Lung (tissue), 11 donors: ENCODE measurements at regions not wholly inside any gene's neighbourhood (a gene's known extent, or its start where the extent isn't known, plus 50 kb on each side); places are given as distances from the start of the nearest gene placed in this dataset.
A peak's percentile ranks its signal among the peaks of the same experiment; 100 is the strongest.

Source experiments
- ATAC-seq: fragments of 200-7000 bp; cut with Tn5 transposase; one replicate; pipeline ENCODE4 v1.9.1; 2020; ENCODE audit warnings: moderate number of reproducible peaks; ENCODE audit not compliant: insufficient read depth, low FRiP score
- DNase-seq, 3 donors: peaks; one replicate each; pipeline ENCODE4 v3.0.0-alpha.2; 2013 to 2017
- H3K27ac ChIP-seq, 2 donors: one replicate each; pipeline ENCODE4 v1.5.1; 2013; ENCODE audit warnings: mild to moderate bottlenecking in 2 of 2, moderate library complexity in 2 of 2, control low read depth in 1 of 2, inconsistent platforms in 1 of 2, low read depth in 1 of 2, low read length in 1 of 2
- H3K27me3 ChIP-seq, 3 donors: one replicate each; pipeline ENCODE4 v1.5.1; 2013; ENCODE audit warnings: low read length in 2 of 3; ENCODE audit not compliant: control insufficient read depth in 3 of 3, insufficient read depth in 3 of 3
- H3K36me3 ChIP-seq, 4 donors: one replicate each; pipeline ENCODE4 v1.5.1; 2013; ENCODE audit warnings: low read length in 4 of 4, mild to moderate bottlenecking in 1 of 4, moderate library complexity in 1 of 4; ENCODE audit not compliant: control insufficient read depth in 4 of 4, insufficient read depth in 4 of 4
- H3K4me1 ChIP-seq, 5 donors: one replicate each; pipeline ENCODE4 v1.5.1; 2013; ENCODE audit warnings: low read length in 5 of 5, mild to moderate bottlenecking in 2 of 5, moderate library complexity in 1 of 5; ENCODE audit not compliant: control insufficient read depth in 5 of 5, insufficient read depth in 5 of 5
- H3K4me3 ChIP-seq: one replicate; pipeline ENCODE4 v1.5.1; 2013; ENCODE audit warnings: mild to moderate bottlenecking, control low read depth, moderate library complexity
- H3K9ac ChIP-seq, 2 donors: one replicate each; pipeline ENCODE4 v1.5.1; 2013; ENCODE audit warnings: low read length in 2 of 2, control low read depth in 1 of 2; ENCODE audit not compliant: insufficient read depth in 1 of 2
- H3K9me3 ChIP-seq, 4 donors: one replicate each; pipeline ENCODE4 v1.5.1; 2013; ENCODE audit warnings: low read length in 3 of 4, mild to moderate bottlenecking in 1 of 4, moderate library complexity in 1 of 4; ENCODE audit not compliant: control insufficient read depth in 4 of 4, insufficient read depth in 3 of 4
- WGBS, 2 donors: extraction: QIAGEN DNeasy Blood & Tissue Kit; methylation state at CpG; one replicate each; pipeline ENCODE4 v1.1.7; 2013; 5-methylcytosine and 5-hydroxymethylcytosine counted together
- TF ChIP-seq, protein P1 (sequence below): IDR thresholded peaks from 2 replicates; pipeline ENCODE4 v1.5.1; 2012; ENCODE audit warnings: mild to moderate bottlenecking; ENCODE audit errors: control extremely low read depth, extremely low read depth
- donor health status: control.
- donor health status: control.
- donor health status: Bipolar disorder and iron deficiency.
- donor health status: healthy.
- donor health status: DM: yes; HTN: yes; CAD: no.

DNA sequence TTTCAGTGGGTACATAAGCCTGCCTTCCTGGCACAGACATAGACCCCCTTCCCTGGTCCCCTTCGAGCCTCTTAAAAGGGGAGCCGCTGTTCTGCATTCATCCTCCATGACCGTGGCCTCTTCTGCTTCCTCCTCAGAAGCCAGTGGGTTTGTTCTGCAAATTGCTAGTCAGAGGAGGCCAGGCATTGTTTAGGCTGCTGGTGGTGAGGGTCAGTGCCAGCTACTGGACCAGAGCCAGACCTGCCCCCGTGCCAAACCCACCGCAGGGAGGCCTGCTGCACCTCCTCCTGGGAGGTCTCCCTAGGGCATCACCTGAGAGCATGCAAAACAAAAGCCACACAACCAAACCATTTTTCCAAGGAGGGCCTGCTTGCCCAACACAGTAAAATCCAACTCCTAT is 178.4 kb downstream of the MIS18A start:
- no peaks in the 10 kb centered on the region for H3K27me3 ChIP-seq
- no peak overlapping the region for H3K4me3 ChIP-seq
- H3K27ac ChIP-seq, result no peak overlapping the region
- DNase-seq (no peak), ATAC-seq (no peak)
- H3K4me1 ChIP-seq, result no peaks in the 10 kb centered on the region
- TF ChIP-seq, protein P1, sequence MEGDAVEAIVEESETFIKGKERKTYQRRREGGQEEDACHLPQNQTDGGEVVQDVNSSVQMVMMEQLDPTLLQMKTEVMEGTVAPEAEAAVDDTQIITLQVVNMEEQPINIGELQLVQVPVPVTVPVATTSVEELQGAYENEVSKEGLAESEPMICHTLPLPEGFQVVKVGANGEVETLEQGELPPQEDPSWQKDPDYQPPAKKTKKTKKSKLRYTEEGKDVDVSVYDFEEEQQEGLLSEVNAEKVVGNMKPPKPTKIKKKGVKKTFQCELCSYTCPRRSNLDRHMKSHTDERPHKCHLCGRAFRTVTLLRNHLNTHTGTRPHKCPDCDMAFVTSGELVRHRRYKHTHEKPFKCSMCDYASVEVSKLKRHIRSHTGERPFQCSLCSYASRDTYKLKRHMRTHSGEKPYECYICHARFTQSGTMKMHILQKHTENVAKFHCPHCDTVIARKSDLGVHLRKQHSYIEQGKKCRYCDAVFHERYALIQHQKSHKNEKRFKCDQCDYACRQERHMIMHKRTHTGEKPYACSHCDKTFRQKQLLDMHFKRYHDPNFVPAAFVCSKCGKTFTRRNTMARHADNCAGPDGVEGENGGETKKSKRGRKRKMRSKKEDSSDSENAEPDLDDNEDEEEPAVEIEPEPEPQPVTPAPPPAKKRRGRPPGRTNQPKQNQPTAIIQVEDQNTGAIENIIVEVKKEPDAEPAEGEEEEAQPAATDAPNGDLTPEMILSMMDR, result no peak
- H3K36me3 ChIP-seq, result no peaks in the 10 kb centered on the region
- WGBS, 2 donors, result 70 to 75% methylated on average over 5 of the region's 5 CpGs
- H3K9me3 ChIP-seq, result peaks cover 0 to 3% (median 0%) of the 10 kb centered on the region in 4 donors
- no peak overlapping the region for H3K9ac ChIP-seq

DNA sequence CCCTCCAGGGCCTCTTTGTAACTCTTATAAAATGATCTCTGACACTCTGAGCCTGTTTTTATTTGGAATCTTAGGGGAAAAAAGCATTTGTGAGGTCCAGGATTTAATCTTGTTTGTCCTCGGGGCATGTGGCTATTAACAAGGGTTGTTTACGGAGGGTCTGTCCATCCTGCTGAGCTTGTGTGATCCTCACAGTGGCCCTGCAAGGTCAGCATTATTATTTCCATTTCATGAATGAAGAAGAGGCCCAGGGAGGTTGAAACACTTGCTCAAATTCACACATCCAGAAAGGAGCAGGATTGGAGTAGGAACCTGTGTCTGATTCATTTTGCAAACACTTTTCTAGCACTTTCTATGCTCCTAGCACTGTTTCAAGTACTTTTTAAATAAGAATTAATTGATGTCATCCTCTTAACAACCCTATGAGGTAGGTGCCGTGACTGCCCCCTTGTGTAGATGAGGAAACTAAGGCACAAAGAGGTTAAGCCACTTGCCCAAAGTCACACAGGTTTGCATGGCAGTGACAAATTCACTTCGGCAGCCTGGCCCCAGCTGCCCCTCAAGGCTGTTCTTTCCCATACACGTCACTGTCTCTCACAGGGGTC is 178.9 kb downstream of the MIS18A start:
- no peaks in the 10 kb centered on the region for H3K27me3 ChIP-seq
- H3K9me3 ChIP-seq, result peaks cover 0 to 4% (median 0%) of the 10 kb centered on the region in 4 donors
- TF ChIP-seq, protein P1, result no peak
- DNase-seq, result no peak
- ATAC-seq, result peak; percentile 11
- no peak overlapping the region for H3K27ac ChIP-seq
- no peaks in the 10 kb centered on the region for H3K36me3 ChIP-seq
- H3K4me3 ChIP-seq, result no peak overlapping the region
- H3K9ac ChIP-seq, result no peak overlapping the region
- WGBS, 2 donors, result 80 to 83% methylated on average over 5 of the region's 5 CpGs
- H3K4me1 ChIP-seq, result no peaks in the 10 kb centered on the region

DNA sequence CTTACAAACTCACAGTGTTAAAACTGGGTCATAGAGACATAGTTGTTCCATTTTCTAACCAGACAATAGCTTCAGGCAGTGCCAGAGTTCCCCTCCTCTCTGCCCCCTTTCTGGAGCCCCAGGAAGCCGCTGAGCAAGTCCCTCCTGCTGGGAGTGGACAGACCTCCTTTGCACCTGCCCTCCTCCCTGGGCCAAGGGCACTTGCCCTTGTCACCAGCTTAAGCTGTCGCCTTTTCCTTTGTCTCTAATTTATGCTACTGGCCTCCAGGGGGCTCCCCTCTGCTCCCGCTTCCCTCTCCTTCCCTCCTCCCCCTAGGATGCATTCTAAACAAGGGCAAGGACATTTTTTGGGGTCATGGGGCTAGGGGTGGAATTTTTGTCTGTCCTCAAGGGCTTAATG is 182.4 kb downstream of the MIS18A start:
- ATAC-seq, result no peak
- WGBS, 2 donors, result 29 to 34% methylated on average over 3 of the region's 3 CpGs
- H3K9ac ChIP-seq, result no peak overlapping the region
- H3K36me3 ChIP-seq, result no peaks in the 10 kb centered on the region
- no peaks in the 10 kb centered on the region for H3K27me3 ChIP-seq
- H3K4me3 ChIP-seq, result no peak overlapping the region
- H3K27ac ChIP-seq, result no peak overlapping the region
- H3K4me1 ChIP-seq, result no peaks in the 10 kb centered on the region
- TF ChIP-seq, protein P1, result no peak
- H3K9me3 ChIP-seq, result peaks cover 0 to 4% (median 0%) of the 10 kb centered on the region in 4 donors
- peak in 1 of 3 donors; percentile 17 for DNase-seq

DNA sequence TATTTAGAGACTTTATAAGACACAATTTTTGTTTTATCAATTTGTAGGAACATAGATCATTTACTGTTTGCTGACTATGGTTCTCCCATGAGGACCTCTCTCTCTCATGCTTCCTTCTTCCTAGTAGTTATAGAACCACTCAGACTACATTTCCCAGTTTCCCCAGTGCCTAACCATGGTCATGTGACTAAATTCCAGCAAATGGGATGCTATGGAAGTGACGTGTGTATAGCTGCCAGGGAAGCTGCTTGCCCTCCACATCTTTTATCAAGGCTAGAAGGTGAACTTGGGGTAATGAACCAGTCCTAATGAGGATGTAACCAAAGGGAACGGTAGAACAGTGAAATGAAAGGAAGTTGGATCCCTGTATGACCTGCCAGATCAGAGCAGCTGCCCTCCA is 184.0 kb downstream of the MIS18A start:
- no peak overlapping the region for H3K9ac ChIP-seq
- no peak for ATAC-seq
- WGBS, 2 donors, result 49 to 68% methylated on average over 2 of the region's 2 CpGs
- H3K9me3 ChIP-seq, result peaks cover 0 to 4% (median 0%) of the 10 kb centered on the region in 4 donors
- no peak overlapping the region for H3K27ac ChIP-seq
- peak; percentile 24 to 60 (median 50) for DNase-seq
- H3K36me3 ChIP-seq, result no peaks in the 10 kb centered on the region
- H3K4me1 ChIP-seq, result no peaks in the 10 kb centered on the region
- TF ChIP-seq, protein P1, result no peak
- no peaks in the 10 kb centered on the region for H3K27me3 ChIP-seq
- H3K4me3 ChIP-seq, result no peak overlapping the region
